ENCODE measurements at regions not wholly inside any gene's neighbourhood (a gene's known extent, or its start where the extent isn't known, plus 50 kb on each side); places are given as distances from the start of the nearest gene placed in this dataset.

- in situ Hi-C loops (cut with HindIII; ENCODE audit: low pct_unique_long_range_greater_than_20kb, low sequenced_read_pairs) = no loop called here
- no peak overlapping the region for H3K4me3 ChIP-seq (ENCODE audit: low read depth in 2 of 2, low read length in 2 of 2)
- ATAC-seq = no peak
- TF ChIP-seq POLR2AphosphoS5 (IDR thresholded peaks at IDR 0.05; ENCODE audit: low read depth, low read length) (no peak), REST (IDR thresholded peaks at IDR 0.05; ENCODE audit: insufficient read depth in 1 of 2, low read depth in 2 of 2, low read length in 1 of 2) (no peak), SIN3A (IDR thresholded peaks at IDR 0.05; ENCODE audit: borderline replicate concordance, insufficient read depth, low read depth, low read length) (no peak), TCF7L2 (IDR thresholded peaks at IDR 0.05; ENCODE audit: low read depth, low read length) (no peak), CTCF (IDR thresholded peaks at IDR 0.05) (no peak)
- H3K27me3 ChIP-seq (ENCODE audit: control insufficient read depth, insufficient read depth, low read length) = no peaks in the 10 kb centered on the region
- intact Hi-C loops (cut with micrococcal nuclease; ENCODE audit: unreplicated experiment) = no loop called here
- ChIA-PET CTCF (no interaction called here), POLR2A (no interaction called here)
- no peaks in the 10 kb centered on the region for H3K4me1 ChIP-seq (ENCODE audit: control insufficient read depth, insufficient read depth, low read length)
- no TSS peak for BruUV-seq (replicated peaks)
- no peaks in the 10 kb centered on the region for H3K9me3 ChIP-seq (ENCODE audit: control insufficient read depth, insufficient read depth, low read depth, low read length)
- no peak overlapping the region for H3K27ac ChIP-seq (ENCODE audit: low read length)
- H3K36me3 ChIP-seq (ENCODE audit: control insufficient read depth, insufficient read depth, low read length) = no peaks in the 10 kb centered on the region
- no peak for DNase-seq (ENCODE audit: low read depth, low spot score)
These were observed 405.3 kb upstream of the PRMT6 start for GRCh38 chr1:106651028-106651762.

- BruUV-seq (replicated peaks) = no TSS peak
These were observed 396.8 kb upstream of the PRMT6 start for GRCh38 chr1:106659490-106660244.

More at GRCh38 chr1:106659490-106660244, 396.8 kb upstream of the PRMT6 start:
- in situ Hi-C loops (cut with HindIII; ENCODE audit: low pct_unique_long_range_greater_than_20kb, low sequenced_read_pairs) = no loop called here
- POLR2A ChIA-PET = no interaction called here
- TF ChIP-seq POLR2AphosphoS5 (IDR thresholded peaks at IDR 0.05; ENCODE audit: low read depth, low read length) (no peak), REST (IDR thresholded peaks at IDR 0.05; ENCODE audit: insufficient read depth in 1 of 2, low read depth in 2 of 2, low read length in 1 of 2) (no peak), CTCF (IDR thresholded peaks at IDR 0.05) (no peak), SIN3A (IDR thresholded peaks at IDR 0.05; ENCODE audit: borderline replicate concordance, insufficient read depth, low read depth, low read length) (no peak), TCF7L2 (IDR thresholded peaks at IDR 0.05; ENCODE audit: low read depth, low read length) (no peak)
- H3K27ac ChIP-seq (ENCODE audit: low read length) = no peak overlapping the region
- DNase-seq (ENCODE audit: low read depth, low spot score) = no peak
- CTCF ChIA-PET = no interaction called here
- no peaks in the 10 kb centered on the region for H3K36me3 ChIP-seq (ENCODE audit: control insufficient read depth, insufficient read depth, low read length)
- no peaks in the 10 kb centered on the region for H3K9me3 ChIP-seq (ENCODE audit: control insufficient read depth, insufficient read depth, low read depth, low read length)
- H3K27me3 ChIP-seq (ENCODE audit: control insufficient read depth, insufficient read depth, low read length) = no peaks in the 10 kb centered on the region
- ATAC-seq = no peak
- no peaks in the 10 kb centered on the region for H3K4me1 ChIP-seq (ENCODE audit: control insufficient read depth, insufficient read depth, low read length)
- H3K4me3 ChIP-seq (ENCODE audit: low read depth in 2 of 2, low read length in 2 of 2) = no peak overlapping the region
- intact Hi-C loops (cut with micrococcal nuclease; ENCODE audit: unreplicated experiment) = no loop called here

Measured in Panc1 (cell line).